HG03066 (cell line): ENCODE measurements at regions not wholly inside any gene's neighbourhood (a gene's known extent, or its start where the extent isn't known, plus 50 kb on each side); places are given as distances from the start of the nearest gene placed in this dataset.

Source experiments
- ATAC-seq: cut with Tn5 transposase; IDR thresholded peaks from one replicate; pipeline ENCODE4 v1.9.1; 2021; ENCODE audit warnings: low read depth; ENCODE audit not compliant: unreplicated experiment

DNA sequence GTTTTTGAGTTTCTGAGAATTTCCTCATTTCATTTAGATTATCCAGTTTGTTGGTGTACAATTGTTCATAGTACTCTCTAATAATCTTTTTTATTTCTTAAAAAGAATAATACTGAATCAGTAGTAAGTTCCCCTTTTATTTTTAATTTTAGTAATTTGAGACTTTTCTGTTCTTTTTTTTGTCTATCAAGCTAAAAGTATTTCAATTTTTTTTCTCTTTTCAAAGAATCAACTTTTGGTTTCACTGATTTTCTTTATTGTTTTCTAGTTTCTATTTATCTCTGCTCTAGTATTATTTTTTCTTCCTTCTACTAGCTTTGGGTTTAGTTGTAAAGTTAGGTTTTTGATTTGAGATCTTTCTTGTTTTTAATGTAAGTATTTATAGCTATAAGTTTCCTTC, 60.6 kb upstream of the ARL15 start:
- no peak for ATAC-seq

DNA sequence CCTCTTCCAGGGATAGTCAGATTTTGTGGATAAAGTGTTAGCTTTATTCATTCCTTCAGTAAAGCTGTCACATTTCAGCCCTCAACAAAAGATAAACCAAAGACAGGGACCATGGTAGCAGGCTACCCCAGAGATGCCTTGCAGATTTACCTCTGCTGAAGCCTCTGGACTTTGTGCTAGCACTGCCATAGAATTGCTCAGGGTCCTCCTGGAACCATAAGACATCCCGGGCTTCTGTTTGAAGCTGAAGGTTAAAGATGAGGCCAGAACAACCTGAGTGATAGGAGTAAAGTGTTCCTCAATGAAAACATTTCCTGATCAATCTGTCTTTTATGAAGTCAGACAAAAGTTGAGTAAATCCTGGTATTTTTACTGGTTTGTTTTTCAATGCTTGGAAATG, 57.5 kb upstream of the ARL15 start:
- no peak for ATAC-seq

DNA sequence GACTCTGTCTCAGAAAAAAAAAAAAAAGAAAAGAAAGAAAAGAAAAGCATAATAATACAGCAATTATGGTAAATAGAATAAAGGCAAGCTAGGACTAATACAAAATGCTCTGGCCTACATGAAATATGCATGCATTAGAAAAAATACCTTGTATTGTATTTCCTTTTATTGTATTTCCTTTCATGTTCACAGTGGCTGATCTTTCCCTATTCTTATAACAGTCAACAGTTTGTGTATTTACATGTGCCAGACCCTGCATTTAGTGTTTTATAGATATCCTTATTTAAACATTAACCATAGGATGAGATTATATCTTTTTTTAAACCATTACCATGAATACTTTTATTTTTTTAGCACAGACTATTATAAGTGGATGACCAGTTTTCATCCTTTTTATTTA, 56.3 kb upstream of the ARL15 start:
- no peak for ATAC-seq

- ATAC-seq: no peak
These were observed 53.3 kb upstream of the ARL15 start for GRCh38 chr5:54363669-54364068.

DNA sequence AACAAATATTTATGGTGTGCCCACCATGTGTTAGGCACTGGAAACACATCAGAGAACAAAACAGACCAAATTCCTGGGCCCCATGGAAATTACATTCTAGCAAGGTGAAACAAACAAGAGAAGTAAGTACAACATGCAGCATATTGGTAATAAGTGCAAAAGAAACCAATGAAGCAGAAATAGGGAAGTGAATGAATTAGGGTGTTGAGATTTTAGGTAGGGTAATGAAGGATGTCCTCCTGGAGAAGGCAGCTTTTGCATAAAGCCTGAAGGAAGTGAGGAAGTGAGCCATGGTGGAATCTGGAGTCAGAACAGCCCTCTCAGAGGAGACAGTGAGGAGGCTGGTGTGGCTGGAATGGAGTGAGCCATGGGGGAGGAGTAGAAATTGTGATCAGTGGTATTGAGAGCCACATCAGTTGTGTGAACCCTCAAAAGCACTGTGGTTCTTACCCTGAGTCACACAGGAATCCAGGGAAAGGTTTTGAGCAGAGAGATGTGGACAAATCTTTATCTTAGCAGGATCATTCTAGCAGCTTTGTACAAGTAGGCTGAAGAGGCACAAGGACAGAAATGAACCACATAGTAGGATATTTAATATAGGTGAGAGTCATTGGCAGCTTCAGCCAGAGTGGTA, 52.7 kb upstream of the ARL15 start:
- ATAC-seq: no peak

GRCh38 chr5:54362434-54362833, 52.1 kb upstream of the ARL15 start:
- no peak for ATAC-seq

DNA sequence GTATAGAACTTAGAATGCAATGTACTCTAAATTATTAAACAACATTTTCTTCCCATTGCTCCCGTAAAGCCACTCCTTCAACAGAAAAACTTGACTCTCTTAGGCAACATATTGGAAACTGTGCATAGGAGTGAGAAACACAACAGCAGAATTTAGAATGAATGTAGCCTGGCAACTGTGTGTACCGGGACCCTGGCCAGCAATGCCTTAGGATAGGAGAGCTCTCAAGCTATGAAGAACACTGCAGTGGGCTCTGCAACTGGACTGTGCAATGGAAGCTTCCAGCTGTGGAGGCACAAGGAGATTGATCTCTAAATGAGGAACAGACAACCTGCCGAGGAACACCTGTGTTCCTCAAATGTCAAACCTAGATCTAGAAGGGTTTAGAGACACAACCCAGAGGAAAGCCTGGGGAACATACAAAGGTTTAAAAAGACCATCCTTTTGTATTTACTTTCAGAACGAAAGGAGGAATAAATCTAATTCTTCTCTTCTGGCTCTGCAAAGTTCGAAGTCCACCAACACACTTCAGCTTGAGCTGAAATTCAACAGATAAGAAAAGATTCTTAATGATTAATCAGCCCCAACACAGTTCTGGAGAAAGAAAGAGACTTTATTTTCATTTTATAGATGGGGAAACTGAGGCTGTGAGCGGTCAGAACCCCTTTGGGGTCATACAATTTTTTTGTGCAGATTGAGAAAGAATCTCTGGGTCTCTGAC, 51.5 kb upstream of the ARL15 start:
- ATAC-seq: no peak

- no peak for ATAC-seq
These were observed 50.7 kb upstream of the ARL15 start for GRCh38 chr5:54360925-54361662.
